Neural cell (in vitro differentiated cells): ENCODE measurements at regions not wholly inside any gene's neighbourhood (a gene's known extent, or its start where the extent isn't known, plus 50 kb on each side); places are given as distances from the start of the nearest gene placed in this dataset.

ENCODE experiments used
- EP300 ChIP-seq: fragments of 450-650 bp; conservative IDR thresholded peaks from 2 replicates; pipeline ENCODE4 v1.6.1; 2014; ENCODE audit warnings: antibody characterized with exemption, mild to moderate bottlenecking, moderate library complexity; ENCODE audit not compliant: poor library complexity, severe bottlenecking
- RAD21 ChIP-seq: fragments of 450-650 bp; conservative IDR thresholded peaks from 2 replicates; pipeline ENCODE4 v1.6.1; 2014; ENCODE audit warnings: antibody characterized with exemption, mild to moderate bottlenecking, moderate library complexity
- TF ChIP-seq, protein P1 (sequence below): fragments of 450-650 bp; IDR thresholded peaks from 2 replicates; pipeline ENCODE4 v1.5.1; 2014; ENCODE audit warnings: antibody characterized with exemption, mild to moderate bottlenecking, moderate library complexity; ENCODE audit not compliant: poor library complexity, severe bottlenecking

GRCh38 chr13:50205581-50205980 lies 190.3 kb downstream of the KCNRG start:
- TF ChIP-seq RAD21 = no peak
- TF ChIP-seq, protein P1, sequence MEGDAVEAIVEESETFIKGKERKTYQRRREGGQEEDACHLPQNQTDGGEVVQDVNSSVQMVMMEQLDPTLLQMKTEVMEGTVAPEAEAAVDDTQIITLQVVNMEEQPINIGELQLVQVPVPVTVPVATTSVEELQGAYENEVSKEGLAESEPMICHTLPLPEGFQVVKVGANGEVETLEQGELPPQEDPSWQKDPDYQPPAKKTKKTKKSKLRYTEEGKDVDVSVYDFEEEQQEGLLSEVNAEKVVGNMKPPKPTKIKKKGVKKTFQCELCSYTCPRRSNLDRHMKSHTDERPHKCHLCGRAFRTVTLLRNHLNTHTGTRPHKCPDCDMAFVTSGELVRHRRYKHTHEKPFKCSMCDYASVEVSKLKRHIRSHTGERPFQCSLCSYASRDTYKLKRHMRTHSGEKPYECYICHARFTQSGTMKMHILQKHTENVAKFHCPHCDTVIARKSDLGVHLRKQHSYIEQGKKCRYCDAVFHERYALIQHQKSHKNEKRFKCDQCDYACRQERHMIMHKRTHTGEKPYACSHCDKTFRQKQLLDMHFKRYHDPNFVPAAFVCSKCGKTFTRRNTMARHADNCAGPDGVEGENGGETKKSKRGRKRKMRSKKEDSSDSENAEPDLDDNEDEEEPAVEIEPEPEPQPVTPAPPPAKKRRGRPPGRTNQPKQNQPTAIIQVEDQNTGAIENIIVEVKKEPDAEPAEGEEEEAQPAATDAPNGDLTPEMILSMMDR = no peak
- TF ChIP-seq EP300 = no peak
